Natural killer cell treated with Interleukin-12 subunit alpha and Interleukin-12 subunit beta and Interleukin-15 and Interleukin-18, amount 100 ng/mL, for 72 hours (primary cell): ENCODE measurements at regions not wholly inside any gene's neighbourhood (a gene's known extent, or its start where the extent isn't known, plus 50 kb on each side); places are given as distances from the start of the nearest gene placed in this dataset.
"Not testable (repeated sequence)": the region's sequence is repeated elsewhere in the genome, so short reads cannot be mapped to it uniquely, and the experiment has no call there.

Experiments used
- ATAC-seq, 2 donors: fragments of 150-1000 bp; cut with Tn5 transposase in 1 of 2; sonication (Bioruptor Pico), chemical (Tn5 transposase) in 1 of 2; 2 replicates each; pipeline ENCODE4 v1.10.0; 2021
- DNase-seq: peaks from one replicate; pipeline ENCODE4 v3.0.0; 2022; ENCODE audit warnings: low spot score
- H3K27ac Mint-ChIP-seq, 2 donors: 1 replicate in 1 of 2; 2 replicates in 1 of 2; pipeline ENCODE4 v1.8.0; 2022; ENCODE audit warnings: mixed read lengths in 2 of 2, mild to moderate bottlenecking in 1 of 2, moderate library complexity in 1 of 2
- H3K27me3 Mint-ChIP-seq, 2 donors: 1 replicate in 1 of 2; 2 replicates in 1 of 2; pipeline ENCODE4 v1.8.0; 2022; ENCODE audit warnings: mixed read lengths in 2 of 2
- H3K36me3 Mint-ChIP-seq: one replicate; pipeline ENCODE4 v1.8.0; 2022; ENCODE audit warnings: mixed read lengths
- H3K4me1 Mint-ChIP-seq, 2 donors: 1 replicate in 1 of 2; 2 replicates in 1 of 2; pipeline ENCODE4 v1.8.0; 2022; ENCODE audit warnings: low read depth in 2 of 2, mixed read lengths in 2 of 2, mild to moderate bottlenecking in 1 of 2
- H3K4me3 Mint-ChIP-seq: one replicate; pipeline ENCODE4 v1.8.0; 2022; ENCODE audit warnings: mixed read lengths
- H3K9me3 Mint-ChIP-seq: 2 replicates; pipeline ENCODE4 v1.8.0; 2022; ENCODE audit warnings: mixed read lengths

GRCh38 chr10:108049668-108050067 lies 885.2 kb upstream of the SORCS1 start:
- Mint-ChIP-seq H3K27ac (no peak overlapping the region), H3K27me3 (no peaks in the 10 kb centered on the region), H3K4me3 (no peak overlapping the region), H3K4me1 (no peaks in the 10 kb centered on the region), H3K9me3 (peaks cover 17% of the 10 kb centered on the region), H3K36me3 (no peaks in the 10 kb centered on the region)
- ATAC-seq = no peak
- no peak for DNase-seq

DNA sequence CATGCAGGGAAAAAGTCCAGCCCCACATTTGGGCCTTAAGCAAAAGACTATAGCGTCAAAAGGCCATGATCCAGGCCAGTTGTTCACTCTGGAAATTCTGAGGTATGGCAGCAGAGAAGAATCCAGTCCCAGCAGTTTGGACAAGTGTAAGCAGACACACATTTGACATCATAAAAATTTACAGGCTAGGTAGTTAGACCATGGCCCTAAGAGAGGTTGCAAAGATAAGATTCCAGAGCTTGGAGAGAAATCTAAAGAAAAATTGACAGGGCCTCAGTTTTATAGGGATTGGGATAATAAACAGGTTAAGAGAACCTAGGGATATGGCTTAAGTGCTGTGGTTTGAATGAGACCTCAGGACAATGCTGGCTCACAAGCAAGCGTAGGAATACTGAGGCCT lies 884.4 kb upstream of the SORCS1 start:
- no peak overlapping the region for H3K27ac Mint-ChIP-seq
- H3K4me1 Mint-ChIP-seq = no peaks in the 10 kb centered on the region
- no peak for ATAC-seq
- H3K27me3 Mint-ChIP-seq = no peaks in the 10 kb centered on the region
- no peak overlapping the region for H3K4me3 Mint-ChIP-seq
- DNase-seq = no peak
- no peaks in the 10 kb centered on the region for H3K36me3 Mint-ChIP-seq
- H3K9me3 Mint-ChIP-seq = peaks cover 15% of the 10 kb centered on the region

- H3K4me1 Mint-ChIP-seq = no peaks in the 10 kb centered on the region
- DNase-seq (no peak), ATAC-seq (no peak)
- no peak overlapping the region for H3K27ac Mint-ChIP-seq
- H3K27me3 Mint-ChIP-seq = no peaks in the 10 kb centered on the region
- peaks cover 11% of the 10 kb centered on the region for H3K9me3 Mint-ChIP-seq
- no peak overlapping the region for H3K4me3 Mint-ChIP-seq
- H3K36me3 Mint-ChIP-seq = no peaks in the 10 kb centered on the region
Observed at GRCh38 chr10:108039821-108040584, 875.5 kb upstream of the SORCS1 start.

GRCh38 chr10:108037061-108037460 lies 872.6 kb upstream of the SORCS1 start:
- DNase-seq (no peak), ATAC-seq (no peak)
- no peaks in the 10 kb centered on the region for H3K36me3 Mint-ChIP-seq
- H3K4me3 Mint-ChIP-seq = no peak overlapping the region
- H3K9me3 Mint-ChIP-seq = peaks cover 14% of the 10 kb centered on the region
- no peak overlapping the region for H3K27ac Mint-ChIP-seq
- H3K4me1 Mint-ChIP-seq = no peaks in the 10 kb centered on the region
- H3K27me3 Mint-ChIP-seq = no peaks in the 10 kb centered on the region

- Mint-ChIP-seq H3K4me3 (no peak overlapping the region), H3K4me1 (no peaks in the 10 kb centered on the region), H3K27ac (no peak overlapping the region)
Observed at GRCh38 chr10:108036265-108036664, 871.8 kb upstream of the SORCS1 start.

GRCh38 chr10:108034829-108035228 lies 870.3 kb upstream of the SORCS1 start:
- DNase-seq (no peak), ATAC-seq (no peak)
- Mint-ChIP-seq H3K27me3 (no peaks in the 10 kb centered on the region), H3K4me1 (no peaks in the 10 kb centered on the region), H3K4me3 (no peak overlapping the region), H3K36me3 (no peaks in the 10 kb centered on the region), H3K9me3 (peaks cover 16% of the 10 kb centered on the region), H3K27ac (no peak overlapping the region)

More at GRCh38 chr10:108036265-108036664, 871.8 kb upstream of the SORCS1 start:
- Mint-ChIP-seq H3K9me3 (peaks cover 14% of the 10 kb centered on the region), H3K36me3 (no peaks in the 10 kb centered on the region), H3K27me3 (no peaks in the 10 kb centered on the region)
- ATAC-seq (no peak), DNase-seq (no peak)

DNA sequence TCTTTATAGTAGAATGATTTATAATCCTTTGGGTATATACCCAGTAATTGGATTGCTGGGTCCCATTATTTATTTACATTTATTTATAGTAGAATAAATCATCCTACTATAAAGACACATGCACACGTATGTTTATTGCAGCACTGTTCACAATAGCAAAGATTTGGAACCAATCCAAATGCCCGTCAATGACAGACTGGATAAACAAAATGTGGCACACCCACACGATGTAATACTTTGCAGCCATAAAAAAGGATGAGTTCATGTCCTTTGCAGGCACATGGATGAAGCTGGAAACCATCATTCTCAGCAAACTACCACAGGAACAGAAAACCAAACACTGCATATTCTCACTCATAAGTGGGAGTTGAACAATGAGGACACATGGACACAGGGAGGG lies 869.0 kb upstream of the SORCS1 start:
- DNase-seq, H3K4me1 Mint-ChIP-seq, H3K4me3 Mint-ChIP-seq, H3K36me3 Mint-ChIP-seq, H3K27ac Mint-ChIP-seq, H3K27me3 Mint-ChIP-seq, ATAC-seq: not testable (repeated sequence)
- peaks cover 12% of the 10 kb centered on the region for H3K9me3 Mint-ChIP-seq

GRCh38 chr10:108031505-108031904 lies 867.0 kb upstream of the SORCS1 start:
- H3K4me1 Mint-ChIP-seq = no peaks in the 10 kb centered on the region
- H3K4me3 Mint-ChIP-seq = no peak overlapping the region
- no peaks in the 10 kb centered on the region for H3K36me3 Mint-ChIP-seq
- H3K9me3 Mint-ChIP-seq = peaks cover 7% of the 10 kb centered on the region
- no peaks in the 10 kb centered on the region for H3K27me3 Mint-ChIP-seq
- H3K27ac Mint-ChIP-seq = no peak overlapping the region
- no peak for DNase-seq
- ATAC-seq = no peak

DNA sequence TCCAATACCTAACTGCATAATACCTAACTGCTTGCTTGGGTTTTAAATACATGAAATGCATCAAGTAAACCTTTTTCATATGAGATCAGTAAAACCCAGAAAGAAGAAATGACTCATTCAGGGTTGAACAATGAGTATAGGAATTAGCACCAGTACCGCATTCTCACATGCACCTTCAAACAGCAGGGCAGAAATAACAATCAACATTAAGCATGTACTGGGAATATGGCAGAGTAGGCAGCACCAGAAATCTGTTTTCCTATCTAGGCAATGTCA lies 850.3 kb upstream of the SORCS1 start:
- no peak overlapping the region for H3K4me3 Mint-ChIP-seq
- no peak overlapping the region for H3K27ac Mint-ChIP-seq
- H3K4me1 Mint-ChIP-seq = no peaks in the 10 kb centered on the region
- ATAC-seq = no peak
- H3K36me3 Mint-ChIP-seq = peaks cover 5% of the 10 kb centered on the region
- H3K27me3 Mint-ChIP-seq = no peaks in the 10 kb centered on the region
- DNase-seq = no peak
- H3K9me3 Mint-ChIP-seq = peaks cover 6% of the 10 kb centered on the region

DNA sequence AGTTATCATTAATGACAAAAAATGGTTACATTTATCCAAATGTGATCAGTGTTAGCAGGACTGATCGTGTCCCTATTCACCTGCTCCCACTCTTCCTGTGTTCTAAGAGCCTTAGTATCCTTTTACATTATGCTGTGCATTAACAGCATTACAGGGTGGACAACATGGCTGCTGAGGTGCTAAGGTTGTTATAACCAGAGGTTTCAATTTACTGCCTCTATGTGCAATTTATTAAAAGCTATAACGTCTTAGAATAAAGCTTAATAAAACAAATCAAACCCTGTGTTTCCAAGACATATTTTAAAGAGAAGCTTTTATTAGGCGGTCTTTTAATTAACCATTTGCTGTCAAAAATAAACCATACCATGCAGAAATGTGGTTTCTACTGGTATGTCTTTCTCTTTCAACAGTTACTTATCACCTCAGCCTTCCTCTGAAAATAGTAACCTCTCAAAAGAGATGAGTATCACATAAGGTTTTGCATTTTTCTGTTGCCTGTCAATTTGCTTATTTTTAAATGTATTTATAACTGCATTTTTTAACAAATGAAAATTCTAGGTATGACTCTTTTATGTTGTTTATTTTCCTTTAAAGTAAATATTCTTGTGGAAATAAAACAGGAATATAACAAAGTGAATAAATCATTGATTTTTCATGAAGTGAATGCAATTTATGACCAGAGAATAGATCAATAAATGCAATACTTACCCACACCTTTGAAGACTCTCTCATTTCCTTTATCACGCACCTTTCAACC lies 849.8 kb upstream of the SORCS1 start:
- no peak for ATAC-seq

GRCh38 chr10:108005627-108006026 lies 841.1 kb upstream of the SORCS1 start:
- no peaks in the 10 kb centered on the region for H3K4me1 Mint-ChIP-seq
- DNase-seq (no peak), ATAC-seq (no peak)

More for the DNA sequence above, 849.8 kb upstream of the SORCS1 start:
- no peak overlapping the region for H3K4me3 Mint-ChIP-seq
- H3K36me3 Mint-ChIP-seq = peaks cover 5% of the 10 kb centered on the region
- H3K27ac Mint-ChIP-seq = no peak overlapping the region
- peaks cover 6% of the 10 kb centered on the region for H3K9me3 Mint-ChIP-seq
- DNase-seq = no peak
- no peaks in the 10 kb centered on the region for H3K27me3 Mint-ChIP-seq
- no peaks in the 10 kb centered on the region for H3K4me1 Mint-ChIP-seq

GRCh38 chr10:108003576-108003975 lies 839.1 kb upstream of the SORCS1 start:
- no peaks in the 10 kb centered on the region for H3K27me3 Mint-ChIP-seq
- DNase-seq (no peak), ATAC-seq (no peak)
- H3K36me3 Mint-ChIP-seq = no peaks in the 10 kb centered on the region
- no peak overlapping the region for H3K4me3 Mint-ChIP-seq
- H3K9me3 Mint-ChIP-seq = peaks cover 18% of the 10 kb centered on the region
- H3K4me1 Mint-ChIP-seq = no peaks in the 10 kb centered on the region
- H3K27ac Mint-ChIP-seq = no peak overlapping the region

More at GRCh38 chr10:108005627-108006026, 841.1 kb upstream of the SORCS1 start:
- Mint-ChIP-seq H3K36me3 (no peaks in the 10 kb centered on the region), H3K27ac (no peak overlapping the region), H3K9me3 (peaks cover 17% of the 10 kb centered on the region), H3K27me3 (no peaks in the 10 kb centered on the region), H3K4me3 (no peak overlapping the region)

DNA sequence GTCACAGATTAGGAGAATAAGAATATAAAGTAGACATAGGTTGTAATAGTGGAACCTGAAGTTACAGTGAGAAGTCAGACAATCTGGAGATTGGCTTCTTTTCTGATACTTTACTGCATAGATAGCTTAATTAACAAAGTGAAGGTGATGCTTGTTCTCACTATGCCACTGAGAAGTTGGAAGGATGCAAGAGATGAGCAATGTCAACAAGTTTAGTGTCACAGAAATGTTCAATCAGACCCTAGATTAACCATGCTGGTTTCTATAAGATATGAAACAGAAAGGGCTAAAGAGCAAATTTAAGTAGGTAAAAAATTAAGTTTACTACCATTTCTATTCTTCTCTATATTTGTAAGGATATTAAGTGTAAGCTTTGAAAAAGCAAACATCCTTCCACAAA lies 838.6 kb upstream of the SORCS1 start:
- Mint-ChIP-seq H3K4me1 (no peaks in the 10 kb centered on the region), H3K4me3 (no peak overlapping the region), H3K9me3 (peaks cover 14% of the 10 kb centered on the region), H3K27me3 (no peaks in the 10 kb centered on the region), H3K36me3 (no peaks in the 10 kb centered on the region), H3K27ac (no peak overlapping the region)
- ATAC-seq (no peak), DNase-seq (no peak)

DNA sequence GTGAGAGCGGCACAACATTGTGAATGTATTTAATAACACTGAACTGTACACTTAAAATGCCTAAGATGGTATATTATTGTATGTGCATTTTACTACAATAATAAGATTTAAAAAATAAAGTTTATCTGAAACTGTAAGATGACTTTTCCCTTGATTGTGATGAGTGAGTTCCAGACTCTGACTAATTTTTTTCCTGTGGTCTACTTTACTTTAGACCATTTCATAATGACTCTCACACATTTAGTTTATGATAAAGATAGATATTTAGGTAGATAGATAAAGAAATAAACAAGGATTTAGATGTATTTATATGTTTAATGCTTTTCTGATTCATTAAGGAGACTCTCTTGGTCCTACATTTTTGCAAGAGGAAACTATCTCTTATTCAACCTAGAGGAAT lies 835.9 kb upstream of the SORCS1 start:
- peaks cover 7% of the 10 kb centered on the region for H3K9me3 Mint-ChIP-seq
- H3K4me1 Mint-ChIP-seq = no peaks in the 10 kb centered on the region
- ATAC-seq (no peak), DNase-seq (no peak)
- no peaks in the 10 kb centered on the region for H3K27me3 Mint-ChIP-seq
- H3K27ac Mint-ChIP-seq = no peak overlapping the region
- H3K4me3 Mint-ChIP-seq = no peak overlapping the region
- no peaks in the 10 kb centered on the region for H3K36me3 Mint-ChIP-seq
